Right lung (tissue), 2 donors: ENCODE measurements at regions not wholly inside any gene's neighbourhood (a gene's known extent, or its start where the extent isn't known, plus 50 kb on each side); places are given as distances from the start of the nearest gene placed in this dataset.

Experiments used
- DNase-seq, 2 donors: peaks; one replicate each; pipeline ENCODE4 v3.0.0-alpha.2; 2013

DNA sequence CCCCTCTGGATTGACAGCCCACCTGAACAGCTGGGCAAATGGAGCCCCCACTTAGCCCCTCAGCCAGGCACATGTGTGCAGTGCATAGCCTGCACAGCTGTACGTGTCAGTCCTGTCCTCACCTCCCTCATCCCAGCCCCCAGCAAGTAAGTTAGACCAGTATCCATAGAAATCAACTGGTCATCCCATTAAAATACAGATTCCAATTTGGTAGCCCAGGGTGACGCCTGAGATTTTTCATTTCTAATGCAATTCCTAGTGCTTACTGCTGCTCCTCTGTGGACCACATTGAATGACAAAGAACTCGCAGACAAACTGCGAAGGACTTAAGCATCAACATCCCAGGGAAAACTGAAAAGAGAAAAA is 99.0 kb upstream of the GJB5 start:
- no peak for DNase-seq

- DNase-seq, result no peak
Observed at GRCh38 chr1:34656299-34656698, 98.5 kb upstream of the GJB5 start.

DNA sequence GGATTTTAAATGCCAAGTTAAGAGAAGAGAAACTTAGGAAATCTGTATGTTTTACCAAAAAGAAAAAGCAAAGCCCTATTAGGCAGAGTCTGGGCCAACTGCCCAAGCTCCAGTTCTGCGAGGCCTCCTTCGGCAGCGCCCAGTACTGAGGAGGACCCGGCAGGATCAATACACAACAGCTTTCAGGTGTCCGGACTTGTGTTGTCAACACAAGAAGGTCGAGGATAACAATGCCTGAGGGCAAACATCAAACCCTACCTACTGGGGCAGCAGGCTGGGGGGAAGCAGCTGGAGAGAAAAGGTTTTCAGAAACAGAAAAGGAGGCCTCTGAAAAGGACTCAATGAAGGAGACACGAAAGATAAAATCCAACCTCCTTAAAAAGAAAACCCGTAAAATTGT is 98.1 kb upstream of the GJB5 start:
- DNase-seq, result no peak

GRCh38 chr1:34657266-34657665 is 97.6 kb upstream of the GJB5 start:
- no peak for DNase-seq

DNA sequence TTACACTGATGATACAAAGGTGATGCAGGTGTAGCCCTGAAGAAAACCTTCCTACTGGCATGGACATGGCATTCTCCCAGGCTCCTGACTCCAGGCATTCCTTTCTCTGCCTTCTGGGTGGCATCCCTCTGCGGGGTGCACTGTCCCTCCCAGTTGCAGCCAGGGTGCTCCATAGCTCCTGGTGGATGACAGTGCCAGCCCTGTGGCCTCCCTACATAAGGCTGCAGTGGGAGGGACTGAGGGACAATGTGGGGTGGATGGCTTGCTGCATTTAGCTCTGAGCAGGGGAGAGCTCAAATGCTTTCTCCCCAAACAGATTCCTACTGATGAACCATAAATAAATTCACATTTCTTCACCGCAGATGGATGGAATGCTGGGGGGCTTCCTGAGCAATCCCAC is 97.0 kb upstream of the GJB5 start:
- no peak for DNase-seq

DNA sequence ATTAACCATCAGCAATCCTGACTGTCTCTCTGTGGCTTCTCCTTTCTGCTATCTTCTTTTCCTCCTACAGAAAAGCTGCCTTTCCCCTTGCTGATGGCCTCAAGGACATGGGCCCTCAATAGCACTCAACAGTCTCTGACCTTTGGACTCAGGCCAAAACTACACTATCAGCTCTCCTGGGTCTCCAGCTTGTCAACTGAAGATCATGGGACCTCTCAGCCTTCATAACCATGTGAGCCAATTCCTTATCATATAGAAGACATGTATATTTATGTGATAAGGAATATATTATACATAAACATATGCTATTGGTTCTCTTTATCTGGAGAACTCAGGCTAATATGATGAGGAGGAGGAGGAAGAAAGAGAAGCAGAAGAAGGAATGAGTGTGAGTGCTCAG is 91.8 kb upstream of the GJB5 start:
- no peak for DNase-seq

GRCh38 chr1:34668063-34668462 is 86.8 kb upstream of the GJB5 start:
- DNase-seq, result no peak

GRCh38 chr1:34670982-34671381 is 83.9 kb upstream of the GJB5 start:
- no peak for DNase-seq

- DNase-seq, result no peak
Observed at GRCh38 chr1:34671887-34672286, 83.0 kb upstream of the GJB5 start.

GRCh38 chr1:34681480-34682451 is 73.1 kb upstream of the GJB5 start:
- peak in 1 of 2 donors; percentile 8 for DNase-seq

DNA sequence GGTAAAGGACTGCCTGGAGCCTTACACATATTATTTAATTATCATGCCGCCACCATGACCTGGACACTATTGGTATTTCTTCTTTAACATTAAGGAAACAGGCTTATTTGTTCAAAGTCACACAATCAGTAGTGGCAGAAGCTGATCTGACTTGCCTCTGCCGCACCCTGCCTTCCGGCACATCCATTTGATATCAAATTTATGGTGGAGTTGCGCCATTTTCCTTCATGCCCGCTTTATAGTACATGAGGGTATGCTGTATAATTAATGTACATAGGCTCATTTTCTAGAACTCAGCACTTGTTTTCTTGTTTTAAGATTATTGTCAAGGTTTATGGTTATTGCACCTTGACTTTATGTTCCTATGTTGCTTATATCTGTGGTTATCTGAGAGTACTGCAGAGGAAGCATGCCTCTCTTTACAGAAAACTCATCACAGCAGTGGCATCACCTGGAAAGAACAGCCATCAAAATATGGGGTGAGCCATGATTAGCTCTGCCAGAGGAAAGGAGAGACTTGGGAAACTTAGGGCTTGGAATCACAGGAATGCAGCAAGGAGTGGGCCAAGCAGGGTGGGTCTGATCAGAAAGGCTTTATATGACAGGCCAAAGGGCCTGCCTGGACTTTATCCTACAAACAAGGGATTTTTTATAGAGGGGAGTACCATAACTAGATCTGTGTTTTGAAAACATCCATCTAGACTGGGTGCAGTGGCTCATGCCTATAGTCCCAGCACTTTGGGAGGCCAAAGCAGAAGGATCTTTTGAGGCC is 72.2 kb upstream of the GJB5 start:
- DNase-seq, result no peak

- DNase-seq, result no peak
Observed at GRCh38 chr1:34683616-34684015, 71.2 kb upstream of the GJB5 start.

DNA sequence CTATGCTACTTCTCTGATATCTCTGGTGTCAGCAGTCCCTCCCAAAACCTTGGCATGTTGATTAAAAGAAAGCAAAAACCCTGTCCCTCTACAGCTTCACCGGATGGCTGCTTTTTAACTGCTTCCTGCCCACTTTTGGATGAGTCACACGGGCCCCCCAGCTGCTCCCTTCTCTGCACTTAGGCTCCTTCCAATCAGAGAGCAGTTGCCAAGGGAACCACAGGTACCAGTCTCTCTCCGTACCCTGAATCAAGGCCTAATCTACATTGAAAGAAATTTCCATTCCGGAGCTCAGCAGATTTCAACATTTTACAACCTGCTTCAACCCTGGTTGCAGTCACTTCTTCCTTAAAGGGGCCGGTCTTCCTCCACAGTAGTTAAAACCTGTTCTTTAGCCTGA is 70.6 kb upstream of the GJB5 start:
- no peak for DNase-seq

DNA sequence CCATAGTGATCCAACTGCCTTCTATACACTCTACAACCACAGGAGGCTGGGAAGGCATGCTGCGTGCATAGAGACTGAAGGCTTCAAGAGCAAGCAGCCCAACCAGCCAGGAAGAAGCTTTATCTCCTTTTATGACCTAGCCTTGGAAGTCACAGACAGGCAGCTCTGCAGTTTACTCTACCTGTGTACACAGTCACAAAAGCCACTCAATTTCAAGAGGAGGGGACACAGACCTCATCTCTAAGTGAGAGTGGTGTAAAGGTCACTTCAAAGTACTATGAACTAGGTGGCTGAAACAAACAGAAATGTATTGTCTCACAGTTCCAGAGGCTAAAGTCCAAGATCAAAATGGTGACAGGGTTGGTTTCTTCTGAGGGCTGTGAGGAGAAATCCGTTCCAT is 69.6 kb upstream of the GJB5 start:
- DNase-seq, result no peak

- no peak for DNase-seq
Observed at GRCh38 chr1:34686531-34686930, 68.3 kb upstream of the GJB5 start.

- no peak for DNase-seq
Observed at GRCh38 chr1:34688006-34688741, 66.7 kb upstream of the GJB5 start.

- no peak for DNase-seq
Observed at GRCh38 chr1:34690269-34690668, 64.6 kb upstream of the GJB5 start.

- no peak for DNase-seq
Observed at GRCh38 chr1:34693081-34693480, 61.8 kb upstream of the GJB5 start.

- DNase-seq, result no peak
Observed at GRCh38 chr1:34694383-34694782, 60.5 kb upstream of the GJB5 start.

- no peak for DNase-seq
Observed at GRCh38 chr1:34695580-34695979, 59.3 kb upstream of the GJB5 start.

DNA sequence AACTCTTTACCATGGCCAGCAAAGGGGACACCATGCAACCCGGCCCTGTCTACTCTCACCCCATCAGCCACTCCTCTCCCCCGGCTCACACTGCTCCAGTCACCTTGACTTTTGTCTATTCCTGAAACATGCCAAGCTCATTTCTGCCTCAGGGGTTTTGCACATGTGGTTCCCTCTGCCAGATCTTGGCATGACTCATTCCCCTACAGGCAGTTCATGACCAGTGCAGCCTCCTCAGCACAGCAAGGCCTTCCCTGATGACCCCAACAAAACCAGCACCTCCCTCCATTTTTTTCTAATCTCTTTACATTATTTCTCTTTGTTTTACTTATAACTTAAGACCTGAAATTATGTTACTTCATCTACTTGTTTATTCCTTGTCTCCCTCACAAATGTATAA is 58.6 kb upstream of the GJB5 start:
- DNase-seq, result no peak

GRCh38 chr1:34696981-34697380 is 57.9 kb upstream of the GJB5 start:
- DNase-seq, result no peak

DNA sequence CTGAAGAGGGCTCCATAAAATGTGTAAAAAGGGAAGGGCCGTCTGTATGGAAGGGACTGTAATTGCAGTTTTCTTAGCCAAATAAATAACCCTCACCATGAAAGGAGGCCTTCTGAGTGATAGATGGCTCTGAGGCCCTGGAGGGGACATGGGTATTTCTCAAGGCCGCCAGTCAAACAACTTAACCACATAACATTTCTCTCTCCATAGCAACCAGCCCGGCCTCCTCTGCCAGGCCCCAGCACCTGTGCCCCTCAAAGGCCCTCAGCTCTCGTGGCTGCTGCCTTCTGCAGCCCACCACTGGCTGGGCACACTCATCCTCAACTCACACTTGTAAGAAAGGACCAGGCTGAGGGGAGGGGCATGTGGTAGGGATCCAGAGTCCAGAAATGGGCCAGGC is 57.0 kb upstream of the GJB5 start:
- DNase-seq, result no peak
